Myocyte (in vitro differentiated cells): ENCODE measurements at regions not wholly inside any gene's neighbourhood (a gene's known extent, or its start where the extent isn't known, plus 50 kb on each side); places are given as distances from the start of the nearest gene placed in this dataset.
A peak's percentile ranks its signal among the peaks of the same experiment; 100 is the strongest.

Source experiments
- DNase-seq: peaks from one replicate; pipeline ENCODE4 v3.0.0-alpha.2; 2012; ENCODE audit warnings: low read depth

DNA sequence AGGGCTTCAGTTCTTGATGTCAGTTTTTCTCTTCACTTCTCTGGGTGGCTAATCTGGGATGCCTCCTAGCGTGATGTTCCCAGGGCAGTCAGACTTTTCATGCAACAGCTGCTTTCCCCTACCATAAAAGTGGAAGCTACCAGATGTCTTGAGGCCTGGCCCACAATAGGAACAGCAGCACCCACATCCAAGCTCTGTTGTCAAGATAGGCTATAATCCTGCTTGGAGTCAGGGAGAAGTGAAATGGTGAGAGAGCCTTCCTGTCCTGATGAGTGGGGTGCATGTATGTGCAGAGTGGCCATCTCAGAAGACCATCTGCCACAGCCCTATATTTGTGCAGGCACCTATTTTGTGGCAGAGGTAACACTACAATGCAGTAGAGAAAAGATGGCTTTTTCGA, 108.0 kb downstream of the HTR5A start:
- peak; percentile 30 for DNase-seq

DNA sequence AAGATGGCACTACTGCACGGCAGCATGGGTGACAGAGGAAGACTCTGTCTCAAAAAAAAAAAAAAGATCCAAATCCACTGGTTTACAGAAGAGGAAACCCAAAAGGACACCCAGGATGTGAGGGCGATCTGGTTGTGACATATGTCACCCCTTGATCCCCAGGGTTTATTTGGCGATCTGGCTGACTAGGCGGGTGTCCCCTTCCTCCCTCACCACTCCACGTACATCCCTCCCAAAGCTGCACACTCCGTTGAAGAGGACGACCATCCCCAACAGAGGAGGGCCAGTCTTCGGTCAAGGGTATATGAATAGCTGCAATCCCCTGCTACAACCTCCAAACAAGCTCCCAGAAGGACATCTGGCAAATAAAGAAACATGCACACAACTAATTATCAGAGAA, 111.6 kb downstream of the HTR5A start:
- no peak for DNase-seq

DNA sequence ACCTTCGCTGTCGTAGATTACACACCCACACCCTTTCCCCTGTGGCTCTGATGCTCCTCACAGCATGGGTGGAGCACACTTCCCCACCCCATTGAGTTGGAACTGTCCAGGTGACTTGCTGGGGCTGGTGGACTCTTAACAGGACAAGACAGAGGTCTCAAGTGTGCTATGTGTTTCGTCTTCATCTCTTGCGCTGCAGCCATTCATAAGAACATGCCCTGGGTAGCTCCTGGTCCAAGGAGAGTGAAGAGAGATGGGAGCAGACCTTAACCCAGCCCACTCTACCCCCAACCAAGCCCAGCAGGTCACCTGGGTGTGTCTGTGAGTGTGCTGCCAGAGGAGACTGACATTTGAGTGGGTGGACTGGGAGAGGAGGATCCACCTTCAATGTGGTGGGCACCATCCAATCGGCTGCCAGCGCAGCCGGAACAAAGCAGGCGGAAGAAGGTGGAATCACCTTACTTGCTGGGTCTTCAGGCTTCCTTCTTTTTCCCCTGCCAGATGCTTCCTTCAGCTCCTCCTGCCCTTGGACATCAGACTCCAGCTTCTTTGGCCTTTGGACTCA, 112.4 kb downstream of the HTR5A start:
- DNase-seq: no peak

DNA sequence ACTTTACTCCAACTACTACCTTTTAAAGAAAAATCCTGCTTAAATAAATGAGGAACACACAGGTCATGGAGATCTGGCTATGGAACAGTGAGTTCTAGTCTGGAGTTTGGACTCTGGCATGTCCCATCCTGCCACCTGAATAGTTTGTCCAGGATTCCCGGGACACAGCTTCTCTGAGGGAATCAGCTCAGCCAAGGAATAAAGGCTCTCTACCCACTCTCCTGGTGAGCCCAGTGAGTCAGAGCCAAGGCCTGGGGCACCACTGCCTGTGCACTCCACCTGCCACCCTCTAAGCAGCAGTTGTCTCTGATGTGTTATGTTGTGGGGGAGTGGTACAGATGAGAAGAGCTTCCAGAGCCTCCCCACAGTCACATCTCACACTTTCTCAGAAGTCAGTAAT, 113.5 kb downstream of the HTR5A start:
- DNase-seq: no peak

DNA sequence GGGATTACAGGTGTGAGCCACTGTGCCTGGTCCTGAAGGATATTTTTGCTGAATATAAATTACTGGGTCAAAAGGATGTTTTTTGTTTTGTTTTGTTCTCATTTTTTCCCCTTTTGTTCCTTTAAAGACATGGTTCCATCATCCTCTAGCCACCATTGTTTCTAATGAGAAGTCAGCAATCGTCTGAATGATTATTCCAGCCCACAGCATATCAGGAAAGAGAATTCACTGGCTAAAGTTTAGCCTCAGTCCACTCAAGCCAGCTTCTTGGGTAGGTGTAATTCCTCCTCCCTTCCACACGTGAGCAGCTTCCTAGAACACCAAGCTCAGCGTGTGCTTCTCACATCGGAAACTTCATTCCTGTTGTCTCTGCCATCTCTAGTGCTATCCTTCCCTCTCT, 112.8 kb upstream of the INSIG1 start:
- DNase-seq: no peak

DNA sequence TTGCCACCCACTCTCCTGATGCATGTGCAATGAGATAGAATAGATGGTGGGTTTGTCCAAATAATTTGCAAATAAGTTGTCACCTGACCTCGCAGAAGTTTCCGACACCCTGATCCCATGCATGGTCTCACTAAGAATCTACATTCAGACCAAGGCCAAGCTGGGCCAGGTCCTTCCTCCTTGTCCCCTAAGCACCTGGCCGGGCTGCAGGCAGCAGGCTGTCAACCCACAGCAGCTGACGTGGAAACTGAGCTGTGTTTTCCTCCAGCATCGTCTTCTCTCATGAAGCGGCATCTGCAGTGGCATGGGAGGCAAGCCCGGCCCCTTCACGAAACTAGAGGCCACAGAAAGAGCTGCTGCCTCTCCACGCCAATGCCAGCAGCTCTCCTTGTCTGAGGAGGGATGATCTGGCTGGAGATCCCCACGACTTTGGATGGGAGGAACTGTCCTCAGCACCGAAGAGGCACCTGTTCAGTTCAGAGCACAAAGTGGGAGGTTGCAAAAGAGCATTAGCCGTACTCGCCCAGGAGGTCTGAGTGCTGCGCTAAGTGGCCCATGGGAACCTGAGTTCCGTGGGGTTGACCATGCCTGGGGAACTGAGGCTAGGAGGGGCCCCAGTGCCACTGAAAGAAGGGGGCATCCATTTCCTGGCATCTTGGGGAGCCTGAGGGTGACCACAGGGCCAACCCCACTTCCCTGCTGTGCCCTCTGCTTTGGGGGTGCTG, 110.5 kb upstream of the INSIG1 start:
- DNase-seq: no peak

DNA sequence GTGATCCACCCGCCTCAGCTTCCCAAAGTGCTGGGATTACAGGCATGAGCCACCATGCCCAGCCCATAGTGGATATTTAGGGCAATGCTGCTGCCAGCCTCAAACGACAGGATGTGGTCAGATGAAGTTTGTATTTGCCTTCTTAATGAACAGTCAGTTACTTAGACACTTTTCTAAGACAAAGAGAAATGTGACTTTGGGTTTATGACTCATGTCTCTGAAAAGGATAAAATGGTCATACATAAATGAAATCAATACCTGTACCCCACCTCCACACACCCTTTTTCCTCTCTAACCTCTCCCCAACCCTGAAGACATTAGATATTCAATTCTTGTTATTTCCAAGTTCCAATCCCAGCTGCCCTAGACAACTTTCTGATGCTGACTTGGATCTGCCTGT, 109.3 kb upstream of the INSIG1 start:
- peak; percentile 35 for DNase-seq

DNA sequence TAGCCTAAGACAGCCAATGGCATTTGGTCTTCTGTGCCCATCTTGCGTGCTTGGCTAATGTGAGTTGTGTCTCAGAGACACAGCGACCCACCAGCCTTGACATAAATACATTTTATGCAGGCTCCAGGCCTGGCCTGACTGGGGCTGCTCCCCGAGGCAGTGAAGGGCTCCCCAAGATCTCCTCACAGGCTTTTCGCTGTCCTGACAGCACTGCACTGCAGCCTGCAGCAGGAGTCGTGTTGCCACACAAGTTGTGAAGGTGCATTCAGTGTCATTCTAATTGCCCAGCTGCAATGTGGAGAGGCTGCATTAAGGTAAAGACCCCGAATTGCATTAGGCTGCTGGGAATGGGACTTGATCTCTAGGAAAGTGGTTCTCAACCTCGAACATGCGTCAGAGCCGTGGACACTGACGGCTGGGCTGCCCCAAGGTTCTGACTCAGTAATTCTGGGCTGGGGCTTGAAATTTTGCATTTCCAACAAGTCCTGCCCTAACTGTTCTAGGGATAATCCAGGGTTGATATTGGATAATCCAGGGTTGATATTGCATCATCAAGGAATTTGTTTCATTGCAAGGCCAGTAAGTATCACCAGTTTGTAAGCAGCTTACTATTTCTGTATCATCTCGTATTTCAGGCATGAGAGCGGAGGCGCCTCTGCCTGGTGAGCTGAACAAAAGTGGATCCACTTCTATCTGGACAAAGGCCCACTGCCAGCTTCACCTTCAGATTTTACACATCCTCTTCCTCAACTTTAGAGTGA, 108.7 kb upstream of the INSIG1 start:
- DNase-seq: peak; percentile 73

DNA sequence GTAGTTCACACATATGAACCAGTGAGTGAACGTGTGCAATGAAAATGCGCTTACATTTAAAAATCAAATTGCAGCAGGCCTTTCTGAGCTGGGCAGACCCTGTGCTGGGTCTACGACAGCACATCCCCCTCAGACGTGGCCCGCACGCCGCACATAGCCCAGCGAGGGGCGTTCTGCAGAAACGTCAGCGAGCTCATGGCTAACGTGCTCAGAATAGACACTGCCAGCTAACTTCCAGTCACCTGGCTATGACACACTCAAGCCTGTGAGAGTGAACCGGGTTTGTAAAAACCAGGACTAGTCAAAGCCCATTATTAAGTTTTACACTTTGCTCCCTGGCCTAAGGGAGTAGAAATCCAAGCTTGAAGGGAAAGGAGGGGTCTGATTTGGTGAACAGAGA, 108.1 kb upstream of the INSIG1 start:
- DNase-seq: peak; percentile 29

DNA sequence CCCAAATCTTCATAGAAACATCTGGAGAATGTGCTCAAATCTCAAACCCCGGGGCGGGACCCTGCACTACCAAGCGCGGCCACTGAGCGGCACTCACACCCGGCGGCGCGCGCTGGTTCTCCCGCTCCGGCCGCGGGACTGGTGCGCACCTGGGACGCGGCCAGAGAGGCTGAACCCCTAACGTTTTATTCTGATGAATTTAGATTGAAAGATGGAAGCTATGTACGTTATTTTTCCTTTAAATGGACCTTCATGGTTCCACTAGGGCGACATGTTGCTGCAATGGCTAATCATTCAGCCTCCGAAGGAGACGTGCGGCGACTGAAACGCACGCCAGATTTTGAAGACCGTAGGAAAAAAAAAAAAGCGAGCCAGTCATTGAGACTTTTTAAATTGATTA, 107.0 kb upstream of the INSIG1 start:
- peak; percentile 52 for DNase-seq

DNA sequence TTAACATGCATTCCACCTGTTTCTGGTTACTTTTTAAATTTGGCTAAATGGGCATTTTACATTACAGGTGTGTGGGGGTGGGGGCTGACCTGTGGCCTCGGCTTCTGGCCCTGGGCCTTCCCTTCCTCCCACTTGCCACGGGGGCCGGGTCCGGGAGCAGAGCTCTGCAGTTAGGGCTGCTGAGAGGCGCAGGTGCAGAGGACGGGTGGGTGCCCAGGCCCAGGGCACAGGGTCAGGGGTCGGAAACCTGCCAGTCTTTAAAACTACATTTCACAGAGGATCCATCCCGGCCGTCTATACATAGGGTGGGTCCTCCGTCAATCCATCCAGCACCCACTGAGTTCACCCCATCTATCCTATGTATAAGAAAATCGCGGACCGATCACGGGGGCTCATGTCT, 106.5 kb upstream of the INSIG1 start:
- DNase-seq: no peak

DNA sequence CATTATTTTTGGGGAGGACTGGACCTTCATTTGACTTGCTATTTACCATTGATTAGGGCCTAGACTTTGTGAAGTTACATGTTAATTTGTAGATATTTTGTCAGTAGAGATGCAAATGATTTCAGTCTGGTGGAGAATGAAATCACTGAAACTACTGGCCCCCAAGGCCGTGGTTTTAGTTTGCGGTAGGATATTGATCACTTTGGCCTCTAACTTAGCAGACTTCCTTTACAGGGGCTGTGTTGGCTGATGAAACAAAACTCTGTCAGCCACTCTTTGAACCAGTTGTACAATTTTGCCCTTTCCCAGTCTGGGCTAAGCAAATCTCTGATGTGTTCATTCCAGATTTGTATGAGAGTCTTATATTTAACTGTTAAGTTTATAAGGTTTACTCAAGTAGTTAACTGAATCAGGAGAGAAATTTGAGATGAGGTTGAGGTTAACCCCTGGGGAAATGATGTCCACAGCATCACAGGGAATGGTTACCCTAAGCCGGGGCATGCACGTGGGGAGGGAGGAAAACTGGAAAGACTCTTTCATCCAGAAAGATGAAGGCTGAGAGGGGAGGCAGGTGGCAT, 105.7 kb upstream of the INSIG1 start:
- DNase-seq: no peak

DNA sequence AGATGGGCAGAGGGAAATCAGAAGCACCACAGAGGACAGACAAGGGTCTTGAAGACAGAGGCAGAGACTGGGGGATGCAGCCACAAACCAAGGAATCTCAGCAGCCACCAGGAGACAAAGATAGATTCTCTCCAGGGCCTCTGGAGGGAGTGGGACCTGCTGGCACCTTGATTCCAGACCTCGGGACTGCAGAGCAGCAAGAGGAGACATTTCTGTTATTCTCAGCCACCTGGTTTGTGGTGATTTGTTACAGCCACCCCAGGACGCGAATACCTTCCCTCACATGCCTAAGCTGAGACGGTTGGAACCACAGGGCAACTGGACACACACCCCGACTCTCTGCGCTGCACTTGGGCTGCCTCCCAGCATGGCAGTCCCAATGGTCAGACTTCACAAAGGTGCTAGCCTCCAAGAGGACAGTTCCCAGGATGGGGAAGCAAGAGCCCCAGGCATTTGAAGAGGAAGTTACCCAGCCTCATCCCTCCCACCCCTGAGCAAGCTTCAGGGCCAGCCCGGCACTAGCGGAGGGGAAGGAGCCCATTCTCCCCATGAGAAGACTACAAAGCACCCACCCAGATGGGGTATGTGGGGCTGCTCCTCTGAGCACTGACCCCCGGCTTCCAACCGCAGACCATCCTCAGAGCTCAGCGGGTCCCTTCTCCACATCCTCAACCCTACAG, 104.6 kb upstream of the INSIG1 start:
- DNase-seq: no peak

DNA sequence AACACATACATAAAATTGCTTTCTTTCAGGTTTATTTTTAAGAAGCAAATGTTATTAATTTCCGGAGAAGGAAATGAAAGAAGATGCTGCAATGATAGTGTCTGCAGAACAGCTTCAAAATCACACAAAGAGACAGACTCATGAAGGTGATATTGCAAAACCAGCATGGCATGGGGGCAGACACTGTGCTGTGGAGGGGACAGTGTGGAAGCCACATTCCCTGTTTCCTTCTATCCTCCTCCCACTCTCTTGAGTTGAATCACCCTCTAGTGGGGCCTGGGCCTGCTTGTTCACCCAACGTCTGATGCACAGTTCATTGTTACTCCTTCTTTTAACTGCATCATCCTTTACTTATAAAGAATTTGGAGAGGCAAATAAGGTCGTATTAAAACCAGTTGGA, 104.0 kb upstream of the INSIG1 start:
- no peak for DNase-seq

DNA sequence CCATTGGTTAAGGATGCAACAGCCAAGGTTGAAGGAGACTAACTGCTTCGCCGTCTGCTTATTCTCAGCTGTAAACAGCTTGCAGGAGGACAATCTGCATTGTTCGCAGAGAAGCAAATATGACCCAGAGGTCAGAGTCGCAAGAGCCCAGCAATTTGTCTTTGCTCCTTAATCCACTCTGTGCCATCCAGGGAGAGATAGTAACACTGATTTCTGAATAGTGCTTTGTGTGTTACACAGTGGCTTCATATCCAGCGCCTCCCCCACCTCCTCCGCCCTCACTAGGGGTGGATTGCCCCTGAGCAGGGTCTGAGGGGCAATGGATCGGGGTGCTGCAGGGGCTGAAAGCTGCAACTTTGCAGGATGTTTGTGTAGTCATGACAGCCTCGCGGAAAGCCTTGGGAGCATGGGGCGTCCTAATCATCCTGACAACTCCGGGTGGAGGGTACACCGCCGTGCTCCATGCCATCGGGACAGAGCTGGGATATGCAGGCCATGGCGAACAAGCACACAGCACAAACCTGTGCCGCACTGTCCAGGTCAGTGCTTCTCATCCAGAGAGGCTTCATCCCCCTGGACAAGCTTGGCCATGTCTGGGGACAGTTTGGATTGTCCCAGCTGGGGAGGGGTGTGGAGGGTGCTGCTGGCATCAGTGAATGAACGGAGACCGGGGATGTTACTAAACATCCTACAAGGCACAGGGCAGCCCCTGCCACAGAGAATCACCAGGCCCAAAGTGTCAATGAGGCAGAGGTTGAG, 103.1 kb upstream of the INSIG1 start:
- DNase-seq: no peak

DNA sequence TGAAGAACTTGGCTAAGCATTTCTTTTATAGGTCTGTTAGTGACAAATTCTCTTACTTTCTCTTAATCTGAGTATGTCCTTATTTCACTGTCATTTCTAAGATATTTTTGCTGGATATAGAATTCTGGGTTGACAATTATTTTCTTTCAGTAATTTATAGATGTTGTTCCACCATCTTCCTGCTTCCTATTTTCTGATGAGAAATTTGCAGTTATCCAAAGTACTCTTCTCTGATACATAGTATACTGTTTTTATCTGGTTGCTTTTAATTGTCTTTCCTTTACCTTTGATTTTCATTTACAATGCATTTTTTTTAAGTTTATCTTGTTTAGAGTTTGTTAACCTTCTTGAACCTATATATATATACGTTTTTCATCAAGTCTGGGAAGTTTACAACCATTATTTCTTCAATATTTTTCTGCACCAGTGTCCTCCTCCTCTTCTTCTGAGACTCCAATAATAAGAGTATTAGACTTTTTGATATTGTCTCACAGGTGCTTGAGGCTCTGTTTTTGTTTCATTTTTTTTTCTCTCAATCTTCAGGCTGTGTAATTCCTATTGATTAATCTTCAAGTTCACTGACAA, 101.6 kb upstream of the INSIG1 start:
- DNase-seq: no peak

DNA sequence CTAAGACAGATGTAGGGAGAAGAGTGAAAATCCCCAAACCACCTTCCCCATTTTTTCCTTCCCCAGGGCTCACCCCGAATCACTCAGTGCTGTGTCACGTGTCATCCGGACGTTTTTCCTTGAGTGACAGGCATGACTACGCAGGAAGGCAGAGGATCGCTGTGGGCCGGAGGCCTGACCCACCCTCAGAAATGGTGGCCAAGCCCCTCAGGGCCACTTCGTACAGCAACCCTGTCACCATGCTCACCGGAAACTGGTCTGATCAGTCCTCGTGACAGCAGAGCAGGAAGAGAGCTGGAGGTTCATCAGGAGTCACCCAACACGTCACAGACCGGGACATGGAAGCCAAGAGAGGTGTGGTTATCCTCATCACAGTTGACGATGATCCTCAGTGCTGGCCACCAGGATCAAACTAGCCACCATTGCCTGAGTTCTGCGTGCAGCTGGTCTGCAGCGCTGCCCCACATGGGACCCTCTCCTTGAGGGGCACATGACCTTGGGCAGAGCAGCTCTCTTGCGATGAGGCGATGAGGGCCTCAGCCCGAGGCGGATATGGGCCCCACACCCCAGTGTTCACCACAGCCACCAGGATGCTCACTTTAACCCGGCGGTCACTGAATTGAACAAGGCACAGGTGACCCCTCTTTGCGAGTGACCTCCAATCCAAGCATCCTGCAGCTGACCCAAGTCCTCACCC, 99.3 kb upstream of the INSIG1 start:
- DNase-seq: no peak

DNA sequence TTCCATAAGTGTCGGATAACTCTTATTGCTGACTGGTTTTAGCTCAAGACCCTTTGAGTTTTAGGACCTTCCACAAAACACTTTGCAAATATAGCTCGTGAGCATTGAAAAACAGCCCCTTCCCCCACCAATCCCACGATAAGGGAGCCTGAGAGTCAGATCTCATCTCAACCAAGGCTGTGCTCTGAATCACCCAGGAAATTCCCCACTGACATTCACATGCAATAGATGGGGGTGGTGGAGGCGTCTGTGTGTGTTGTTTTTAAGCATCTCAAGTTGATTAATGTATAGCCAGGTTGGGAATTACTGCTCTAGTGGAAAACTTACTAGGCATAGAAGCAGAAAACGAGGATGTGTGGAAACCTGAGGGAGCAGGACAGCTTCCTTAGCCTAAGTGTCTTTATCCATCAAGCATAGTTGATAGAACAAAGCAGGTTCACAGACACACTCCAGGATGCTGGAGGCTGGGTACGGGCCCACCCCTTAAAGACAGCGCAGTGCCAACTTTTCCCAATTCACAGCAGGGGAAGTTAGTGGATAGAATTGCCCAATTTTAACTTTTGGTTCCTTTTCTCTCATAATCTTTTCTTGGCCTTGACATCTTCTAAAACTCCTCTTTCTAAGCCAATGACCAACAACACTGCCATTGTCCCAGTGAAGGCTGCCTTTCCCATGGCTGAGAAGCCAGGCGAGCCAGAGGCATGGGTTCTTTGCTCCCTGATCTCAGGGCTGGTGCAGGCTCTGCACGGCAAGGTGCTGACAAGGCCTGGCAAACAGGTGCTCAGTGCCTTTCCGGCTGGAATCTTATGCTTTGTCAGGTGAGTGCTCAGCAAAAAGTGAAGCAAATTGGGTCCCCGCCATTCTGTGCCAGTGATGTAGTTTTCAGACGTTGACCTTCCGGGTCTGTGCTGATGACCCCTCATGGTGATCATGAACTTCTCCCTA, 98.5 kb upstream of the INSIG1 start:
- DNase-seq: no peak
